ENCODE measurements at regions not wholly inside any gene's neighbourhood (a gene's known extent, or its start where the extent isn't known, plus 50 kb on each side); places are given as distances from the start of the nearest gene placed in this dataset.

DNA sequence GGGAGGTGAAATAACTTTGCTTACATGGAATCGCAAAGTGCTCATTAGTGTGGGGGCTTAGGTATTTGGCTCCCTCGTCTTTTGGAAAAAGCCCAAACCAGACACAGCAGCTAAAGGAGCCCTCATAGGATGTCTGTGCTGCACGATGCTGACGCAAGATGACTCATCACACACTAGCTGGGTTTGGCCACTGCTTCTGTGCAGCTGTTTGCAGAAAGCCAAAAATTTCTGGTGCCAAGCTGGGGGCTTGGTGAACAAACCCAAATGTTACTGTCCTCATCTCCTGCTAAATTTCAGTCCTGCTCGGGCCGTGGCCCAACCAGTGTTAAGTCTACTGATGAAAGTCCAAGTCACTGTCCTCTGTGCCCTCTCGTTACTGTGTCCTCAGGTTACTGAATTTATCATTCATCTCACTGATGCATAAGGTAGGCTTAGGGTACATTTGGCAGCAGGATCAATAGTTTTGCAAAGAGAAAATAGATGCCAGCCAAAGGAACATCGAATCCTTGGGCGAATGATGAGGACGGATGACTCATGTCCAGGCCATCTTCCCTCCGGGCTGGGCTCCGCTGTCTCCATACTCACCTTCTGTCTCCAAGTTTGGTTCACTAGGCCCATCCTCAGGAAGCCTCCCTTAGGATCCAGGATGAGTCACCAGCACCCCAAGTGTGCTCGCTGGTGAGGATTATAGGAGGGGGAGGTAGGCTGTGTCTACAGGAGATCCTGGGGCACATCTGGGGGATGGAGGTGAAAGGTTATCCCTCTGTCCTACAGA, 177.7 kb downstream of the ADSS2 start (continued):
- no peak for TF ChIP-seq ZNF837 (tag by site-specific recombination; IDR thresholded peaks at IDR 0.05)

DNA sequence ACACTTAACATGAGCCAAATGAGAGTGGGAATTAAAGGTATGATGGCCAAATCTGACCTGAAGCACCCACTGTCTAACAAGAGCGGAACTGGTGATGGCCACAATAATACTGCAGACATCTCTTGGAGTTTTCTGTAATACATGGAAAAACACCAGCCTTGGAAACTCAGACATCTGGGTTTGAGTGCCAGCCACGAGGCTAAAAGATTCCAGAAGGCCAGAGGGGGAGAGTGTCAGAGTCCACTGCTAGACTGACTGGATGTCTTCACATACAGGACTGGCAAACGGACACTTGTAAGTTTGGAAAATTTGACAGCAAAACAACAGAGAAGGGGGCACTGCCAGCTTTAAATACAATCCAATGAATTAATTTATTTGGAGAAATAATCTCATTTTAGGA, 175.1 kb downstream of the ADSS2 start:
- CTCF ChIA-PET = no interaction called here
- Histone ChIP-seq H3K4me3 (ENCODE audit: low read depth, low read length) (no peak overlapping the region), H3K4me1 (ENCODE audit: control insufficient read depth, insufficient read depth, low read length) (no peaks in the 10 kb centered on the region), H3K36me3 (ENCODE audit: control insufficient read depth in 2 of 2, insufficient read depth in 1 of 2, low read length in 2 of 2) (no peaks in the 10 kb centered on the region), H3K27ac (ENCODE audit: extremely low read depth, low read depth, low read length) (no peak overlapping the region), H3K9me3 (ENCODE audit: control insufficient read depth, insufficient read depth, low read depth, low read length) (no peaks in the 10 kb centered on the region)
- POLR2A ChIA-PET = no interaction called here
- TF ChIP-seq ZNF202 (tag by site-specific recombination; IDR thresholded peaks at IDR 0.05; ENCODE audit: borderline replicate concordance) = no peak
- no peak for TF ChIP-seq BCL11B (tag by site-specific recombination; IDR thresholded peaks at IDR 0.05; ENCODE audit: low read depth)
- TF ChIP-seq ZNF664 (tag by site-specific recombination; IDR thresholded peaks at IDR 0.05) = no peak
- TF ChIP-seq ZNF776 (tag by site-specific recombination; IDR thresholded peaks at IDR 0.05; ENCODE audit: borderline replicate concordance) = no peak
- TF ChIP-seq, protein P1, sequence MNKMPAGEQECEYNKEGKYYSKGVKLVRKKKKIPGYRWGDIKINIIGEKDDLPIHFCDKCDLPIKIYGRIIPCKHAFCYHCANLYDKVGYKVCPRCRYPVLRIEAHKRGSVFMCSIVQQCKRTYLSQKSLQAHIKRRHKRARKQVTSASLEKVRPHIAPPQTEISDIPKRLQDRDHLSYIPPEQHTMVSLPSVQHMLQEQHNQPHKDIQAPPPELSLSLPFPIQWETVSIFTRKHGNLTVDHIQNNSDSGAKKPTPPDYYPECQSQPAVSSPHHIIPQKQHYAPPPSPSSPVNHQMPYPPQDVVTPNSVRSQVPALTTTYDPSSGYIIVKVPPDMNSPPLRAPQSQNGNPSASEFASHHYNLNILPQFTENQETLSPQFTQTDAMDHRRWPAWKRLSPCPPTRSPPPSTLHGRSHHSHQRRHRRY (tag by site-specific recombination; IDR thresholded peaks at IDR 0.05) = no peak
- TF ChIP-seq ZNF404 (tag by site-specific recombination; IDR thresholded peaks at IDR 0.05) = no peak
- TF ChIP-seq, protein P2, sequence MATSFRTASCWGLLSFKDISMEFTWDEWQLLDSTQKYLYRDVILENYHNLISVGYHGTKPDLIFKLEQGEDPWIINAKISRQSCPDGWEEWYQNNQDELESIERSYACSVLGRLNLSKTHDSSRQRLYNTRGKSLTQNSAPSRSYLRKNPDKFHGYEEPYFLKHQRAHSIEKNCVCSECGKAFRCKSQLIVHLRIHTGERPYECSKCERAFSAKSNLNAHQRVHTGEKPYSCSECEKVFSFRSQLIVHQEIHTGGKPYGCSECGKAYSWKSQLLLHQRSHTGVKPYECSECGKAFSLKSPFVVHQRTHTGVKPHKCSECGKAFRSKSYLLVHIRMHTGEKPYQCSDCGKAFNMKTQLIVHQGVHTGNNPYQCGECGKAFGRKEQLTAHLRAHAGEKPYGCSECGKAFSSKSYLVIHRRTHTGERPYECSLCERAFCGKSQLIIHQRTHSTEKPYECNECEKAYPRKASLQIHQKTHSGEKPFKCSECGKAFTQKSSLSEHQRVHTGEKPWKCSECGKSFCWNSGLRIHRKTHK (tag by site-specific recombination; IDR thresholded peaks at IDR 0.05) = no peak
- TF ChIP-seq ZNF501 (tag by site-specific recombination; IDR thresholded peaks at IDR 0.05) = no peak
- no peak for TF ChIP-seq ZNF548 (tag by site-specific recombination; IDR thresholded peaks at IDR 0.05)
- TF ChIP-seq, protein P3, sequence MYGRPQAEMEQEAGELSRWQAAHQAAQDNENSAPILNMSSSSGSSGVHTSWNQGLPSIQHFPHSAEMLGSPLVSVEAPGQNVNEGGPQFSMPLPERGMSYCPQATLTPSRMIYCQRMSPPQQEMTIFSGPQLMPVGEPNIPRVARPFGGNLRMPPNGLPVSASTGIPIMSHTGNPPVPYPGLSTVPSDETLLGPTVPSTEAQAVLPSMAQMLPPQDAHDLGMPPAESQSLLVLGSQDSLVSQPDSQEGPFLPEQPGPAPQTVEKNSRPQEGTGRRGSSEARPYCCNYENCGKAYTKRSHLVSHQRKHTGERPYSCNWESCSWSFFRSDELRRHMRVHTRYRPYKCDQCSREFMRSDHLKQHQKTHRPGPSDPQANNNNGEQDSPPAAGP (tag by site-specific recombination; IDR thresholded peaks at IDR 0.05) = no peak
- no peak for TF ChIP-seq ZBTB21 (tag by site-specific recombination; IDR thresholded peaks at IDR 0.05)
- TF ChIP-seq OSR2 (tag by site-specific recombination; IDR thresholded peaks at IDR 0.05) = no peak
- TF ChIP-seq, protein P4, sequence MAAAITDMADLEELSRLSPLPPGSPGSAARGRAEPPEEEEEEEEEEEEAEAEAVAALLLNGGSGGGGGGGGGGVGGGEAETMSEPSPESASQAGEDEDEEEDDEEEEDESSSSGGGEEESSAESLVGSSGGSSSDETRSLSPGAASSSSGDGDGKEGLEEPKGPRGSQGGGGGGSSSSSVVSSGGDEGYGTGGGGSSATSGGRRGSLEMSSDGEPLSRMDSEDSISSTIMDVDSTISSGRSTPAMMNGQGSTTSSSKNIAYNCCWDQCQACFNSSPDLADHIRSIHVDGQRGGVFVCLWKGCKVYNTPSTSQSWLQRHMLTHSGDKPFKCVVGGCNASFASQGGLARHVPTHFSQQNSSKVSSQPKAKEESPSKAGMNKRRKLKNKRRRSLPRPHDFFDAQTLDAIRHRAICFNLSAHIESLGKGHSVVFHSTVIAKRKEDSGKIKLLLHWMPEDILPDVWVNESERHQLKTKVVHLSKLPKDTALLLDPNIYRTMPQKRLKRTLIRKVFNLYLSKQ (tag by site-specific recombination; IDR thresholded peaks at IDR 0.05; ENCODE audit: borderline replicate concordance) = no peak
- no peak for TF ChIP-seq ZNF292 (tag by site-specific recombination; IDR thresholded peaks at IDR 0.05; ENCODE audit: borderline replicate concordance, low read depth)
- no peak for TF ChIP-seq KLF8 (tag by site-specific recombination; IDR thresholded peaks at IDR 0.05)
- no peak for TF ChIP-seq ZNF274 (IDR thresholded peaks at IDR 0.05; ENCODE audit: low read length)
- TF ChIP-seq ZNF274 (tag by site-specific recombination; IDR thresholded peaks at IDR 0.05; ENCODE audit: borderline replicate concordance) = no peak
- TF ChIP-seq, protein P5, sequence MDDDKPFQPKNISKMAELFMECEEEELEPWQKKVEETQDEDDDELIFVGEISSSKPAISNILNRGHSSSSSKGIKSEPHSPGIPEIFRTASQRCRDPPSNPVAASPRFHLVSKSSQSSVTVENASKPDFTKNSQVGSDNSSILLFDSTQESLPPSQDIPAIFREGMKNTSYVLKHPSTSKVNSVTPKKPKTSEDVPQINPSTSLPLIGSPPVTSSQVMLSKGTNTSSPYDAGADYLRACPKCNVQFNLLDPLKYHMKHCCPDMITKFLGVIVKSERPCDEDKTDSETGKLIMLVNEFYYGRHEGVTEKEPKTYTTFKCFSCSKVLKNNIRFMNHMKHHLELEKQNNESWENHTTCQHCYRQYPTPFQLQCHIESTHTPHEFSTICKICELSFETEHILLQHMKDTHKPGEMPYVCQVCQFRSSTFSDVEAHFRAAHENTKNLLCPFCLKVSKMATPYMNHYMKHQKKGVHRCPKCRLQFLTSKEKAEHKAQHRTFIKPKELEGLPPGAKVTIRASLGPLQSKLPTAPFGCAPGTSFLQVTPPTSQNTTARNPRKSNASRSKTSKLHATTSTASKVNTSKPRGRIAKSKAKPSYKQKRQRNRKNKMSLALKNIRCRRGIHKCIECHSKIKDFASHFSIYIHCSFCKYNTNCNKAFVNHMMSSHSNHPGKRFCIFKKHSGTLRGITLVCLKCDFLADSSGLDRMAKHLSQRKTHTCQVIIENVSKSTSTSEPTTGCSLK (tag by site-specific recombination; IDR thresholded peaks at IDR 0.05) = no peak
- no peak for TF ChIP-seq ZNF19 (tag by site-specific recombination; IDR thresholded peaks at IDR 0.05; ENCODE audit: low read depth)
